B cell (primary cell): ENCODE measurements at regions not wholly inside any gene's neighbourhood (a gene's known extent, or its start where the extent isn't known, plus 50 kb on each side); places are given as distances from the start of the nearest gene placed in this dataset.

Source experiments
- ATAC-seq: fragments of 200-7000 bp; cut with Tn5 transposase; one replicate; pipeline ENCODE4 v1.10.0; 2021; ENCODE audit warnings: low read depth, mild to moderate bottlenecking, moderate number of reproducible peaks, moderate library complexity
- CTCF ChIA-PET: fragments of 350-600 bp; sonication (Branson Sonifier 250); formaldehyde crosslinking; loops from one replicate; lab custom pipeline; 2021; ENCODE audit warnings: antibody characterized with exemption, inconsistent platforms; lab: Charles Lee
- POLR2A ChIA-PET: fragments of 350-600 bp; sonication (Branson Sonifier 250); formaldehyde crosslinking; loops from one replicate; lab custom pipeline; 2021; ENCODE audit warnings: antibody characterized with exemption; lab: Charles Lee
- DNase-seq: peaks from one replicate; pipeline ENCODE4 v3.0.0; 2013
- H2AFZ ChIP-seq: 2 replicates; pipeline ENCODE4 v1.6.1; 2012; ENCODE audit warnings: mild to moderate bottlenecking, low read depth, low read length; ENCODE audit not compliant: insufficient read depth, poor library complexity, severe bottlenecking
- H3K27ac ChIP-seq, 2 donors: 1 replicate in 1 of 2; 2 replicates in 1 of 2; pipeline ENCODE4 v1.5.1; 2012 to 2013; ENCODE audit warnings: low read length in 2 of 2, mild to moderate bottlenecking in 2 of 2, moderate library complexity in 1 of 2
- H3K27me3 ChIP-seq, 4 experiments: fragments of 200-600 bp in 1 of 4; sonication (generic) in 1 of 4; replicated peaks in 1 of 4; 1 replicate in 2 of 4; 2 replicates in 2 of 4; pipeline versions ENCODE4 v1.6.1 to v1.7.0; 2013 to 2016; ENCODE audit warnings: low read length in 3 of 4, mild to moderate bottlenecking in 2 of 4, mixed read lengths in 1 of 4, moderate library complexity in 1 of 4; ENCODE audit not compliant: insufficient read depth in 4 of 4, control insufficient read depth in 3 of 4; ENCODE audit errors: control extremely low read depth in 1 of 4
- H3K36me3 ChIP-seq, 2 experiments: replicated peaks in 1 of 2; 1 replicate in 1 of 2; 2 replicates in 1 of 2; pipeline versions ENCODE4 v1.6.1 to v1.7.1; 2013; ENCODE audit warnings: low read length in 1 of 2; ENCODE audit not compliant: insufficient read depth in 2 of 2, control insufficient read depth in 1 of 2; ENCODE audit errors: control extremely low read depth in 1 of 2, extremely low read depth in 1 of 2
- H3K4me1 ChIP-seq, 2 donors: fragments of 200-600 bp in 1 of 2; sonication (generic) in 1 of 2; 1 replicate in 1 of 2; 2 replicates in 1 of 2; pipeline versions ENCODE4 v1.5.1 to v1.6.1; 2013 to 2017; ENCODE audit warnings: low read length in 2 of 2; ENCODE audit not compliant: control insufficient read depth in 2 of 2, insufficient read depth in 2 of 2
- H3K4me2 ChIP-seq: replicated peaks from 2 replicates; pipeline ENCODE3; 2012; ENCODE audit warnings: mild to moderate bottlenecking, low read depth, low read length; ENCODE audit not compliant: poor library complexity, severe bottlenecking
- H3K4me3 ChIP-seq, 5 experiments: fragments of 200-600 bp in 1 of 5; sonication (generic) in 1 of 5; 1 replicate in 3 of 5; 2 replicates in 2 of 5; pipeline versions ENCODE4 v1.5.1 to v1.7.0; 2011 to 2016; ENCODE audit warnings: low read length in 4 of 5, mild to moderate bottlenecking in 4 of 5, low read depth in 2 of 5, control low read depth in 1 of 5, moderate library complexity in 1 of 5; ENCODE audit not compliant: insufficient read depth in 1 of 5; ENCODE audit errors: control extremely low read depth in 1 of 5, extremely low read depth in 1 of 5
- H3K79me2 ChIP-seq: fragments of 200-600 bp; sonication (generic); one replicate; pipeline ENCODE4 v1.6.0; 2016; ENCODE audit warnings: low read length; ENCODE audit not compliant: control insufficient read depth, insufficient read depth
- H3K9ac ChIP-seq: fragments of 200-600 bp; sonication (generic); 2 replicates; pipeline ENCODE4 v1.6.1; 2017; ENCODE audit warnings: mild to moderate bottlenecking, low read length, moderate library complexity
- H3K9me3 ChIP-seq, 3 donors: one replicate each; pipeline versions ENCODE4 v1.6.1 to v1.7.1; 2013; ENCODE audit warnings: low read length in 2 of 3; ENCODE audit not compliant: control insufficient read depth in 2 of 3, insufficient read depth in 1 of 3; ENCODE audit errors: control extremely low read depth in 1 of 3
- H4K20me1 ChIP-seq: 2 replicates; pipeline ENCODE4 v1.6.0; 2012; ENCODE audit warnings: mild to moderate bottlenecking, low read length; ENCODE audit not compliant: insufficient read depth, control insufficient read depth, poor library complexity, severe bottlenecking
- H3K27ac Mint-ChIP-seq: one replicate; pipeline ENCODE4 v1.8.0; 2021; ENCODE audit warnings: mixed read lengths
- H3K27me3 Mint-ChIP-seq: one replicate; pipeline ENCODE4 v1.8.0; 2021; ENCODE audit warnings: mixed read lengths
- H3K4me1 Mint-ChIP-seq: one replicate; pipeline ENCODE4 v1.8.0; 2021; ENCODE audit warnings: mixed read lengths
- H3K4me3 Mint-ChIP-seq: one replicate; pipeline ENCODE4 v1.8.0; 2021; ENCODE audit warnings: mixed read lengths
- H3K9me3 Mint-ChIP-seq: one replicate; pipeline ENCODE4 v1.8.0; 2022; ENCODE audit warnings: mixed read lengths; ENCODE audit not compliant: insufficient read depth
- EZH2 ChIP-seq: IDR thresholded peaks from 2 replicates; pipeline ENCODE4 v1.6.1; 2012; ENCODE audit warnings: borderline replicate concordance, low read depth, mild to moderate bottlenecking, moderate library complexity, low read length; ENCODE audit not compliant: insufficient read depth, poor library complexity, severe bottlenecking
- WGBS: methylation state at CpG from one replicate; pipeline ENCODE4 v1.1.5; 2013; ENCODE audit warnings: missing lambda C conversion rate; ENCODE audit not compliant: insufficient coverage; 5-methylcytosine and 5-hydroxymethylcytosine counted together
- intact Hi-C: fragments of 100-400 bp; cut with micrococcal nuclease; formaldehyde crosslinking; loops from one replicate; pipeline ENCODE4 v1.10.0; 2022
- TF ChIP-seq, protein P1 (sequence below): fragments of 200-600 bp; IDR thresholded peaks from one replicate; pipeline ENCODE4 v1.8.0; 2022; ENCODE audit warnings: antibody characterized with exemption, mild to moderate bottlenecking

DNA sequence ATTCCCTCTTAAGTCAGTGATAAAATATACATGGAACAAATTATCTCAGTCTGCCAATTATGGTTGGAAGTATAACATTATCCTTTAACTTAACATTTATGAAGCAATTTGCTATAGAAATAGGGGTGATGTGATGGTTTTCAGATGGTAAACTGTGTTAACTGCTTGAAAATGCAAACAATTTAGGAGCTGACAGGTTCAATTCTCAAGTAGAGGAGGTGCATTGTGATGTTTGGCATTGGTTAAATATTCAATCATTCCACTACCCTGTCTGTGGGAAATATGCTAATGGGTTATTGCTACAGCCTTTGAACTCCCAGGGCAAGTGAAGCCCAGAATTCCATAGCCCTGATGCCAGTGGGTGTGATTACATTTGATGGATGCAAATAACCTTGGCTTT is 243.4 kb upstream of the GK2 start:
- no peaks in the 10 kb centered on the region for H3K9me3 Mint-ChIP-seq
- Histone ChIP-seq H3K9me3 (no peaks in the 10 kb centered on the region), H3K9ac (no peak overlapping the region), H3K4me1 (no peaks in the 10 kb centered on the region), H3K27ac (no peak overlapping the region), H2AFZ (no peak overlapping the region), H3K4me3 (no peak overlapping the region), H3K79me2 (no peaks in the 10 kb centered on the region), H4K20me1 (no peaks in the 10 kb centered on the region), H3K27me3 (no peaks in the 10 kb centered on the region), H3K4me2 (no peak overlapping the region), H3K36me3 (no peaks in the 10 kb centered on the region)
- POLR2A ChIA-PET, result no interaction called here
- no peak for TF ChIP-seq EZH2
- TF ChIP-seq, protein P1, sequence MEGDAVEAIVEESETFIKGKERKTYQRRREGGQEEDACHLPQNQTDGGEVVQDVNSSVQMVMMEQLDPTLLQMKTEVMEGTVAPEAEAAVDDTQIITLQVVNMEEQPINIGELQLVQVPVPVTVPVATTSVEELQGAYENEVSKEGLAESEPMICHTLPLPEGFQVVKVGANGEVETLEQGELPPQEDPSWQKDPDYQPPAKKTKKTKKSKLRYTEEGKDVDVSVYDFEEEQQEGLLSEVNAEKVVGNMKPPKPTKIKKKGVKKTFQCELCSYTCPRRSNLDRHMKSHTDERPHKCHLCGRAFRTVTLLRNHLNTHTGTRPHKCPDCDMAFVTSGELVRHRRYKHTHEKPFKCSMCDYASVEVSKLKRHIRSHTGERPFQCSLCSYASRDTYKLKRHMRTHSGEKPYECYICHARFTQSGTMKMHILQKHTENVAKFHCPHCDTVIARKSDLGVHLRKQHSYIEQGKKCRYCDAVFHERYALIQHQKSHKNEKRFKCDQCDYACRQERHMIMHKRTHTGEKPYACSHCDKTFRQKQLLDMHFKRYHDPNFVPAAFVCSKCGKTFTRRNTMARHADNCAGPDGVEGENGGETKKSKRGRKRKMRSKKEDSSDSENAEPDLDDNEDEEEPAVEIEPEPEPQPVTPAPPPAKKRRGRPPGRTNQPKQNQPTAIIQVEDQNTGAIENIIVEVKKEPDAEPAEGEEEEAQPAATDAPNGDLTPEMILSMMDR, result no peak
- DNase-seq, result no peak
- H3K27me3 Mint-ChIP-seq, result no peaks in the 10 kb centered on the region
- no peak for ATAC-seq
- CTCF ChIA-PET, result interaction anchor here (1.2 kb wide), 1 partner anchor 58 kb away, joined by 3 read pairs; no protein-coding TSS in a partner anchor
- intact Hi-C loops, result no loop called here
- no peak overlapping the region for H3K4me3 Mint-ChIP-seq
- H3K27ac Mint-ChIP-seq, result no peak overlapping the region
- no peaks in the 10 kb centered on the region for H3K4me1 Mint-ChIP-seq

DNA sequence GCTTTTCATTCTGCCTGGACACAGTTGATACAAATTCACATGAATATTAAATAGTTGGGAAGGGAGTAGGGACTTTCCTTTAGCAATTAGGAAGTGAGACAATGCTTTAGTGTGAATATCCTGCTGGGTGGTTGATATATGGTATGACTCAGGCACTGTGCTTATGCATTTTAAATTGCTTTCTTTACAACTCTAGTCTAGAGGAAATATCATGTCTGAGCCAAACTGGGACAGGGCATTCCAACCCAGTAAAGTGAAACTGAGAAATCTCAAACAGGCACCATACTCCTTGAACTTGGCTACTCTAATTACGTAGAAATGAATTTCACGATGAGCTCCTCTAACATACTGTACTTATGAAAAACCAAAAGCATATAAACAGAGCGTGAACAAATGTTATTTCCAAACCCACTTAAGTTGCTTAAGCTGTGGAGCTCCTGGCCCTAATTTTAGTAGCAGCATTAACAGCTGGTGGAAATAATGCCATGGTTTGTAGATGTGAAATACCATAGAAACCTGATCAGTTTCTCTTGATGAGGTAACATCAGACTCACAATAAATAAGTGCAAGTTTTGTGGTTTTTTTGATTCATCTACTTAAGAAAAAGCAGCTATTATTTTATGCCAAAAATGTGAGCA is 242.9 kb upstream of the GK2 start:
- CTCF ChIA-PET, result interaction anchor here (1.2 kb wide), 1 partner anchor 57 kb away, joined by 3 read pairs; no protein-coding TSS in a partner anchor
- Mint-ChIP-seq H3K27me3 (no peaks in the 10 kb centered on the region), H3K27ac (no peak overlapping the region), H3K4me3 (no peak overlapping the region), H3K4me1 (no peaks in the 10 kb centered on the region), H3K9me3 (no peaks in the 10 kb centered on the region)
- H2AFZ ChIP-seq, result no peak overlapping the region
- POLR2A ChIA-PET, result no interaction called here
- H3K27ac ChIP-seq, result no peak overlapping the region
- no peak overlapping the region for H3K4me3 ChIP-seq
- no peaks in the 10 kb centered on the region for H3K36me3 ChIP-seq
- H3K27me3 ChIP-seq, result no peaks in the 10 kb centered on the region
- H3K79me2 ChIP-seq, result no peaks in the 10 kb centered on the region
- no peaks in the 10 kb centered on the region for H3K4me1 ChIP-seq
- no peaks in the 10 kb centered on the region for H3K9me3 ChIP-seq
- no peak overlapping the region for H3K9ac ChIP-seq
- intact Hi-C loops, result no loop called here
- no peak overlapping the region for H3K4me2 ChIP-seq
- TF ChIP-seq EZH2, result no peak
- TF ChIP-seq, protein P1, result no peak
- 70% methylated on average over 2 of the region's 3 CpGs for WGBS
- no peaks in the 10 kb centered on the region for H4K20me1 ChIP-seq
- DNase-seq (no peak), ATAC-seq (no peak)
